Kidney epithelial cell (primary cell): ENCODE measurements at regions not wholly inside any gene's neighbourhood (a gene's known extent, or its start where the extent isn't known, plus 50 kb on each side); places are given as distances from the start of the nearest gene placed in this dataset.

Experiments used
- DNase-seq: peaks from one replicate; pipeline ENCODE4 v3.0.0-alpha.2; 2010; ENCODE audit warnings: low read depth
- H3K27me3 ChIP-seq: 2 replicates; pipeline ENCODE4 v1.6.0; 2011; ENCODE audit warnings: low read length; ENCODE audit not compliant: control insufficient read depth, insufficient read depth
- H3K36me3 ChIP-seq: 2 replicates; pipeline ENCODE4 v1.5.1; 2011; ENCODE audit warnings: low read length; ENCODE audit not compliant: control insufficient read depth, insufficient read depth
- H3K4me3 ChIP-seq: 2 replicates; pipeline ENCODE4 v1.5.1; 2011; ENCODE audit warnings: low read depth, mild to moderate bottlenecking, control low read depth, low read length
- TF ChIP-seq, protein P1 (sequence below): IDR thresholded peaks from 2 replicates; pipeline ENCODE4 v1.5.1; 2011; ENCODE audit warnings: mild to moderate bottlenecking, moderate library complexity, low read length, control low read depth, inconsistent platforms; ENCODE audit not compliant: insufficient read depth, poor library complexity, severe bottlenecking

DNA sequence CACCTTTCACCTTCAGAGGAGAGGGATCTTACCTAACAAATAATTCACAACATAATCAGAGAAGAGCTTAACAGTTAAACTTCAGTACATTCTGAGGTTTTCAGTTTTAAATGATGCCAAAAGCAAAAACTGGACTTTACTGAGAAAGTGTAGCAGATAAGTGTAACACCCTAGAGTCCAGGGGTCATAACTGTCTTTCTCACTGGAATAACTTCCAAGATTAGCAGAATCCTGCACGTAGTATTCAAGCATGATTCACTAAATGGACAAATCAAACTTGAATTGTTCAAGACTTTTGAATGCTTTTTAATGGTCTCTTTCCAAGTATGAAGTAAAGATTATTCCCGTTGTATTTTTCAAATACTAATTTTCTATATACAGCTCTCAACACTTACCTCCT, 180.1 kb upstream of the NREP start:
- no peak for DNase-seq
- TF ChIP-seq, protein P1, sequence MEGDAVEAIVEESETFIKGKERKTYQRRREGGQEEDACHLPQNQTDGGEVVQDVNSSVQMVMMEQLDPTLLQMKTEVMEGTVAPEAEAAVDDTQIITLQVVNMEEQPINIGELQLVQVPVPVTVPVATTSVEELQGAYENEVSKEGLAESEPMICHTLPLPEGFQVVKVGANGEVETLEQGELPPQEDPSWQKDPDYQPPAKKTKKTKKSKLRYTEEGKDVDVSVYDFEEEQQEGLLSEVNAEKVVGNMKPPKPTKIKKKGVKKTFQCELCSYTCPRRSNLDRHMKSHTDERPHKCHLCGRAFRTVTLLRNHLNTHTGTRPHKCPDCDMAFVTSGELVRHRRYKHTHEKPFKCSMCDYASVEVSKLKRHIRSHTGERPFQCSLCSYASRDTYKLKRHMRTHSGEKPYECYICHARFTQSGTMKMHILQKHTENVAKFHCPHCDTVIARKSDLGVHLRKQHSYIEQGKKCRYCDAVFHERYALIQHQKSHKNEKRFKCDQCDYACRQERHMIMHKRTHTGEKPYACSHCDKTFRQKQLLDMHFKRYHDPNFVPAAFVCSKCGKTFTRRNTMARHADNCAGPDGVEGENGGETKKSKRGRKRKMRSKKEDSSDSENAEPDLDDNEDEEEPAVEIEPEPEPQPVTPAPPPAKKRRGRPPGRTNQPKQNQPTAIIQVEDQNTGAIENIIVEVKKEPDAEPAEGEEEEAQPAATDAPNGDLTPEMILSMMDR: no peak
- no peak overlapping the region for H3K4me3 ChIP-seq
- no peaks in the 10 kb centered on the region for H3K27me3 ChIP-seq
- no peaks in the 10 kb centered on the region for H3K36me3 ChIP-seq

DNA sequence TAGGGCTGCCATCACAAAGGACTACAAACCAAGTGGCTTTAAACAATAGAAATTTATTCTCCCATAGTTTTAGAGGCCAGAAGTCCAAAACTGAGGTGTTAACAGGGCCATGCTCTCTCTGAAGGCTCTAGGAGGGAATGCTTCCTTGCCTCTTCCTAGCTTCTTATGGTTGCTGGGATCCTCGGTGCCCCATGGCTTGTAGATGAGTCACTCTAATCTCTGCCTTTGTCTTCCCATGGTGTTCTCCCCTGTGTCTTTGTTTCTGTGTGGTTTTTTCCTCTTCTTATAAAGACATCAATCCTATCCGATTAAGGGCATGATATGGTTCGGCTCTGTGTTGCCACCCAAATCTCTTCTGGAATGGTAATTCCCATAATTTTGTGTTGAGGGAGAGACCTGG, 178.8 kb upstream of the NREP start:
- TF ChIP-seq, protein P1: no peak
- Histone ChIP-seq H3K36me3 (no peaks in the 10 kb centered on the region), H3K27me3 (no peaks in the 10 kb centered on the region), H3K4me3 (no peak overlapping the region)
- no peak for DNase-seq

DNA sequence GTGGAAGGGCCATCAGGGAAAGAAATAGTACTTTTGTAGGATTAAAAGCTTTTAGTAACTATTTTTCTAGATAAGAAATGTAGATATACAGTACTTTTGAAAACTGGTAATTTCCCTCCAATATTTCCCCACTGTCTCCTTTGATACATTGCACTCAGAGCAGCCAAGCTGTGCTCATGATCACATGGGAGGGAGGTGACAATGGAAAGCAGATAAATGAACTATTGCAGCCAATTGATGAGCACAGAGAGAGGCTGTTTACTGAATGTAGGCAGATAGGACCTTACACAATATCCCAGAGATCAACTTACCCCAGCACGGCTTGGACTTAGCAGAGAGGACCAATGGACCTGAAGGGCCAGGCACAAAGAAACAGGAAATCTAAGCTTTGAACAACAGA, 178.0 kb upstream of the NREP start:
- no peaks in the 10 kb centered on the region for H3K36me3 ChIP-seq
- no peaks in the 10 kb centered on the region for H3K27me3 ChIP-seq
- TF ChIP-seq, protein P1: no peak
- no peak overlapping the region for H3K4me3 ChIP-seq
- DNase-seq: no peak

DNA sequence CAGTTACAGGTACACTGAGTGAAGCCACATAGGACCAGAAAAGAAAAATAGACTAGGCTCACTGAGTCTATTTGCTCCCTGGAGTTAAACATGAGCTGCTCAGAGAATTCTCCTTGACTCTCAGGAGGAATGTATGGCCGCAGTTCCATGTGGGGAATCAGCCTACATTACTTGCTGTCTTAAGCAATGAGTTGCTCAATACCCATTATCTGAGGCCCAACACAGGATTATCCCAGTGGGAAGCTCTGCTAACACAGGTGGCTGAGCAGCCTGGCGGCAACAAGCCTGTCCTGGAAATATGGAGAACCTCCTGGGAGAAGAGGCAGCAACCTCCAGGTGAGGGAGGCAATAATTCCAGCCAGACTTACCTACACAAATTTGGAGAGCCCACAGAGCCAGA, 177.5 kb upstream of the NREP start:
- TF ChIP-seq, protein P1: no peak
- no peak for DNase-seq
- Histone ChIP-seq H3K36me3 (no peaks in the 10 kb centered on the region), H3K27me3 (no peaks in the 10 kb centered on the region), H3K4me3 (no peak overlapping the region)

DNA sequence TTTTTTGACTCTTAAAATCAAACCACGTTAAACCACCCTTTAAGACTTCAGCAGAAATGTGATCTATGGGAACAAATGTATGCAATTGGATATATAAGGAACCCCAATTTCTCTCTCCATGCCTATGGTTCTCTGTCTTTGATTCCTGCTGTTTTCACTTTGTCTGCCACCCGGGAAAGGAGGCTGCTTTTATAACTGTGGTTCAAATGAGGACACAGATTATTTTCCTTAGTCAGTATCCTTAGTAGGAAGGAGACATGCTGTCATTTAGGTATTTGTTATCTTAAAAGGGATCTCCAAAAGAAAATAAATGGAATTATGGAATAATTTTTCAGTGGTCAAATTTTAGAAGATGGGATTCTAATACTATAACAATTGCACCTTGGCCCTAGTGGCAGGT, 176.1 kb upstream of the NREP start:
- Histone ChIP-seq H3K36me3 (no peaks in the 10 kb centered on the region), H3K27me3 (no peaks in the 10 kb centered on the region), H3K4me3 (no peak overlapping the region)
- TF ChIP-seq, protein P1: no peak
- DNase-seq: no peak

DNA sequence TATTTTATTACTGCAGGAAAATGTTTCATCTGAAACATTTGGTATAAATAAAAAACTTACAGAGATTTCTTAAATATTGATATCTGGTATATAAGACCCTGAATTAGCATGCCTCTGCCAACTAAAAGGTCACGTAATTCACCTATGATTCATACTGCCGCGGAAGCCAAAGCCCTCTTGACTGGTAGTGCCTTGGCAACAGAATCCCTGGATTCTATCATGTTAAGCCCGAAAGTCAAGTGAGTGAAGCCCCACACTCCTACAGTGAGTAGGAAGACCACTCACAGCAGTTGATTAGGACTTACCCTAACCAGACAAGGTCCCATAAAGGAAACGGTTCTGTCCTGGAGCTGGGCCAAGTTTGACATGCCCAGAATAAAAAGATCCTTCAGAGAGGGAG, 175.6 kb upstream of the NREP start:
- Histone ChIP-seq H3K4me3 (no peak overlapping the region), H3K27me3 (no peaks in the 10 kb centered on the region), H3K36me3 (no peaks in the 10 kb centered on the region)
- DNase-seq: no peak
- TF ChIP-seq, protein P1: no peak
